ENCODE measurements at regions not wholly inside any gene's neighbourhood (a gene's known extent, or its start where the extent isn't known, plus 50 kb on each side); places are given as distances from the start of the nearest gene placed in this dataset.
"Not testable (repeated sequence)": the region's sequence is repeated elsewhere in the genome, so short reads cannot be mapped to it uniquely, and the experiment has no call there.

DNA sequence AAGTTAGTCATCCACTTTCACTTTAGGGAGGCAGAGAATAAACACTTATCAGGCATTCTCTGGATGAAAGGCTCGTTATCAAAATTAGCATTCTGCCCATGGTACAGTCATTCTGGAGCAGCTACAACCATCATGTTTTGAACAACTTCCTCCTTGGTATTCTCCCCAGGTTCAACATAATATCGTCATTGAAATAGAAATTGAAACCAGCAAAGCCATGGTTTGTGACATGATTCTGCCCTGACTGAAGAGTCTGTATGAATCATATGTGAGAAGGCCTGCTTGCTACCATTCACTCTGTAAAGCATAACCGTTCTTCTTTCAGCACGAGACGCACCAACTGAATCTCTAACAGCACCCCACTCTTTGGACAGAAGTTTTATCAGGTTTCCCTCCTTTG, 127.5 kb upstream of the RADX start:
- Histone ChIP-seq H3K4me2 (ENCODE audit: insufficient read depth, insufficient read length, low read length) (no peak overlapping the region), H3K56ac (ENCODE audit: insufficient read length, low read depth, low read length) (no peak overlapping the region), H3K27me3 (ENCODE audit: insufficient read depth, low read length) (no peaks in the 10 kb centered on the region), H3K9me3 (ENCODE audit: control insufficient read depth, low read depth, low read length) (no peaks in the 10 kb centered on the region), H2BK20ac (ENCODE audit: low read depth, low read length, poor library complexity, severe bottlenecking) (no peak overlapping the region), H3K4ac (ENCODE audit: low read depth, low read length) (no peak overlapping the region), H3K18ac (ENCODE audit: insufficient read length, low read depth, low read length) (no peak overlapping the region), H3K4me1 (ENCODE audit: insufficient read depth, low read length) (no peaks in the 10 kb centered on the region), H3K9ac (ENCODE audit: extremely low read depth, insufficient read length, low read length) (no peak overlapping the region), H3K79me1 (ENCODE audit: insufficient read depth, low read depth, low read length, poor library complexity, severe bottlenecking) (no peaks in the 10 kb centered on the region), H2AFZ (ENCODE audit: low read length) (no peak overlapping the region), H3K79me2 (ENCODE audit: insufficient read depth, low read length) (no peaks in the 10 kb centered on the region), H4K20me1 (ENCODE audit: control insufficient read depth, insufficient read depth, insufficient read length) (peaks cover 3% of the 10 kb centered on the region), H2BK12ac (ENCODE audit: insufficient read length, low read depth, low read length) (no peak overlapping the region), H2BK120ac (ENCODE audit: low read depth, low read length, poor library complexity, severe bottlenecking) (no peak overlapping the region), H4K91ac (ENCODE audit: insufficient read length, low read depth, low read length) (no peak overlapping the region), H2AK5ac (ENCODE audit: insufficient read length, low read length) (no peak overlapping the region), H3T11ph (ENCODE audit: low read length) (no peak overlapping the region), H3K23ac (ENCODE audit: insufficient read length, low read depth, low read length) (no peak overlapping the region), H4K8ac (replicated peaks; ENCODE audit: insufficient read length, low read depth, low read length) (no peak overlapping the region), H4K5ac (ENCODE audit: insufficient read length, low read depth, low read length) (no peak overlapping the region), H3K14ac (ENCODE audit: insufficient read depth, low read length) (no peak overlapping the region), H2BK5ac (ENCODE audit: insufficient read length, low read length) (no peak overlapping the region), H3K27ac (ENCODE audit: insufficient read length, low read depth, low read length) (no peak overlapping the region), H2BK15ac (ENCODE audit: low read depth, low read length) (no peak overlapping the region), H3K23me2 (ENCODE audit: insufficient read length, low read depth, low read length, poor library complexity, severe bottlenecking) (no peaks in the 10 kb centered on the region)
- no peak overlapping the region for H3K4me3 Mint-ChIP-seq
- H3K27me3 Mint-ChIP-seq (ENCODE audit: low read depth) = no peaks in the 10 kb centered on the region; the same call in none of the 2 replicates
- no peaks in the 10 kb centered on the region for H3K4me1 Mint-ChIP-seq
- H3K36me3 Mint-ChIP-seq (ENCODE audit: insufficient read depth in 1 of 3, low read depth in 3 of 3) = no peaks in the 10 kb centered on the region
- WGBS (ENCODE audit: extremely low coverage, insufficient read length, low lambda C conversion rate) = no CpG with 5 or more reads among the region's 5 CpGs
- no peak for DNase-seq
- TF ChIP-seq CTCF (conservative IDR thresholded peaks at IDR 0.05) = no peak
- no peak overlapping the region for H3K27ac Mint-ChIP-seq
- H3K9me3 Mint-ChIP-seq = peaks cover 0 to 57% of the 10 kb centered on the region in 2 experiments; a peak in 2 of 5 replicates

DNA sequence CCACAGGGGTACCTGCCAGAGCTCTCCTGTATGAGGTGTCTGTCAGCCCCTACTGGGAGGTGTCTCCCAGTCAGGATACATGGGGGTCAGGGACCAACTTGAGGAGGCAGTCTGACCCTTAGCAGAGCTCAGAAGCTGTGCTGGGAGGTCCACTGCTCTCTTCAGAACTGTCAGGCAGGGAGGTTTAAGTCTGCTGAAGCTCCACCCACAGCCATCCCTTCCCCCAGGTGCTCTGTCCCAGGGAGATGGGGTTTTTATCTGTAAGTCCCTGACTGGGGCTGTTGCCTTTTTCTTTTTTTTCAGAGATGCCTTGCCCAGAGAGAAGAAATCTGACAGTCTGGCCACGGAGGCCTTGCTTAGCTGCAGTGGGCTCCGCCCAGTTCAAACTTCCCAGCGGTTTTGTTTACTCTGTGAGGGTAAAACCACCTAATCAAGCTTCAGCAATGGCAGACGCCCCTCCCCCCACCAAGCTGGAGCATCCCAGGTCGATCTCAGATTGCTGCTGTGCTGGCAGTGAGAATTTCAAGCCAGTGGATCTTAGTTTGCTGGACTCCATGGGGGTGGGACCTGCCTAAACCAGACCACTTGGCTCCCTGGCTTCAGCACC, 118.5 kb upstream of the RADX start:
- H3K27ac ChIP-seq (ENCODE audit: insufficient read length, low read depth, low read length); H3K4ac ChIP-seq (ENCODE audit: low read depth, low read length); H3K56ac ChIP-seq (ENCODE audit: insufficient read length, low read depth, low read length); H2AK5ac ChIP-seq (ENCODE audit: insufficient read length, low read length); H3K27me3 Mint-ChIP-seq (ENCODE audit: low read depth); H2BK5ac ChIP-seq (ENCODE audit: insufficient read length, low read length); H3K27me3 ChIP-seq (ENCODE audit: insufficient read depth, low read length); H2BK15ac ChIP-seq (ENCODE audit: low read depth, low read length); H4K5ac ChIP-seq (ENCODE audit: insufficient read length, low read depth, low read length); H2BK20ac ChIP-seq (ENCODE audit: low read depth, low read length, poor library complexity, severe bottlenecking); H4K8ac ChIP-seq (replicated peaks; ENCODE audit: insufficient read length, low read depth, low read length); H3K23ac ChIP-seq (ENCODE audit: insufficient read length, low read depth, low read length); H3K79me1 ChIP-seq (ENCODE audit: insufficient read depth, low read depth, low read length, poor library complexity, severe bottlenecking); H3T11ph ChIP-seq (ENCODE audit: low read length); H3K4me1 ChIP-seq (ENCODE audit: insufficient read depth, low read length); H3K23me2 ChIP-seq (ENCODE audit: insufficient read length, low read depth, low read length, poor library complexity, severe bottlenecking); H3K14ac ChIP-seq (ENCODE audit: insufficient read depth, low read length); H3K36me3 Mint-ChIP-seq (ENCODE audit: insufficient read depth in 1 of 3, low read depth in 3 of 3); H4K20me1 ChIP-seq (ENCODE audit: control insufficient read depth, insufficient read depth, insufficient read length); H3K79me2 ChIP-seq (ENCODE audit: insufficient read depth, low read length); H2BK12ac ChIP-seq (ENCODE audit: insufficient read length, low read depth, low read length); H3K9ac ChIP-seq (ENCODE audit: extremely low read depth, insufficient read length, low read length); H4K91ac ChIP-seq (ENCODE audit: insufficient read length, low read depth, low read length); H3K18ac ChIP-seq (ENCODE audit: insufficient read length, low read depth, low read length); H3K9me3 ChIP-seq (ENCODE audit: control insufficient read depth, low read depth, low read length); H2BK120ac ChIP-seq (ENCODE audit: low read depth, low read length, poor library complexity, severe bottlenecking): not testable (repeated sequence)
- H3K4me2 ChIP-seq (ENCODE audit: insufficient read depth, insufficient read length, low read length) = peak overlapping the region; percentile 46
- peaks cover 6 to 14% of the 10 kb centered on the region in 2 experiments; a peak in 3 of 4 replicates for H3K4me1 Mint-ChIP-seq
- peaks cover 12 to 67% of the 10 kb centered on the region in 2 experiments; a peak in 4 of 5 replicates for H3K9me3 Mint-ChIP-seq
- peak; percentile 65 for DNase-seq
- H2AFZ ChIP-seq (ENCODE audit: low read length) = peak overlapping the region; percentile 42
- peak overlapping the region; percentile 53 to 74 for H3K4me3 Mint-ChIP-seq
- no CpG with 5 or more reads among the region's 5 CpGs for WGBS (ENCODE audit: extremely low coverage, insufficient read length, low lambda C conversion rate)
- peak overlapping the region in 1 of 3 experiments; percentile 93; a peak in 4 of 7 replicates for H3K27ac Mint-ChIP-seq

Data from H9 (cell line).